ENCODE measurements at regions not wholly inside any gene's neighbourhood (a gene's known extent, or its start where the extent isn't known, plus 50 kb on each side); places are given as distances from the start of the nearest gene placed in this dataset.

DNA sequence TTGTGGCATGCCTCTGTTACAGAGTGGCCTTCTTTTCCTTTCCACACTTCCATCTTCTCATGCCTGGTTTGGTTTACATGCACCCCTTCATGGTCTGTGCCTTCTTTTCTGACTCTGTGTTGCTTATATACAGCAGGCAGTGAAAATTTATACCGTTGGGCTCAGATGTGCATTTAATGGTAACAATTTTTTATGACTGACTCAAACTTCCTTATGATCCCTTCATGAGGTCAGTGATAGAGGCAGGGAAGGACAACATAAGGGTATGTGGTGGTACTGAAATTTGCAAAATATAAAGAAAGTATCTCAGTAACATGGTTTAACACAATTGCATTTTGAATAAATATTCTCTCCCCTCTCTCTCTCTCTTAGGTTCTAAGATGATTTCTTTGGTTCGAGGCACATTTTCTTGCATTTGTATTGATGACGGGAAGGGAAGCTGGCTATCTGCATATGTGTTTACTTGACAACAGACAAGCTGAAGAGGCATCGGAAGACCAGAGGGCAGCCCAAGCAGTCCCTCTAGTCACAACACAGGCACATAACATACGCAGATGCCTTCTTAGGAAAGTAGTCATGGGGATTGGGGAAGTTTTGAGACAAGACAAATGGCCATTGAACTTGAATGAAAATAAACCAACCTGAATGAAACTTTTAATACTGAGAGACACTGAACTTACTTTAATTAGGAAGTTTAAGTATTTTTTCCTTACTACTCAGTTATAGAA, 163.3 kb upstream of the LEF1 start:
- no peak for DNase-seq (ENCODE audit: low spot score)

DNA sequence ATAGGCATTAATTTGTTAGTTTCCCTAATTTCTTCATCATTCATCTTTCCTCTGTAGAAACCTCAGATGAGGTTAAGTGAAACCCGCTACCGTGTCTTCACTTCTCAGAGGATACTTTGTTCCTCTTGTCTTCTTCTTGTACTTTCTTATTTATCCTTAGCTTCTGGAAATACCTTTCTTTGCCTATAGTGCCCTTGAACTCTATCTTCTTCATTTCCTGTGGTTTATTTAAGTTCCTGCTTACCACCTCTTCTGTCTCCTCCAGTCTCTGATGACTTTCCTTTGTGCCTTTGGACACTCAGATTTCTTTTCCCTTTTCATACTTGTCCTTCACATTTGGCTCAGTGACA, 159.6 kb upstream of the LEF1 start:
- DNase-seq (ENCODE audit: low spot score): no peak

DNA sequence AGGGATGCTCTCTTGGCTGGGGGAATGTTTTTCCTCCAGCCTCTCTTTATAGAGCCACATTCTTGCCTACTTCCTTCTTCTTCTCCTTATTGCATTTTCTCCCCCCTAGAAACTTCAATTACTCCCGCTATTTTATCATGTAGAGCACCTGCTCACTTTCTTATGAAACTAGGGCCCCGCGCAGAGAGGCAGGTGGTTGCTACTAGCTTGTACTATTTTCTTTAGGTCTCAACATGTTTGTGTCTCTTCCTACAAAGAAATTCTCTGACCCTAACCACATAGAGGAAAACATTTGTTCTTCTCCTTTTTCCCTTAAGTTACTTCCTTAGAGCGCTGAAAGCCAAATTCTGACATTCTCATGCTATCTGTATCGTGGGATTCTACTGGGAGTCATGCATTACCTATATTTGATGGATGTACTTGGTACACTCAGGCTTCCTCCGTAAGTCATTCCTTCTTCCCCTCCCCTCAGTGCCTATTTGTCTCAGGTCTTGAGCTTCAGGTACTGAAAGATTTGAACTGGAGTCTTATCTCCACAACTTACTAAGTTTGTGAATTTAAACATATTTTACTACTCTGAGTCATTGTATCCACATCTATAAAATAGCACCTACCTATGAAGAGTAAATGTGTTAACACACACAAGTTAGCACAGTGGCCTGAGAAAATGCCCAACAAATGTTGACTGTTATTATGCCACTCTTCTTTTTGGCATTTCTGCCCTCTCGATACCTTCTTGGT, 159.1 kb upstream of the LEF1 start:
- no peak for DNase-seq (ENCODE audit: low spot score)

DNA sequence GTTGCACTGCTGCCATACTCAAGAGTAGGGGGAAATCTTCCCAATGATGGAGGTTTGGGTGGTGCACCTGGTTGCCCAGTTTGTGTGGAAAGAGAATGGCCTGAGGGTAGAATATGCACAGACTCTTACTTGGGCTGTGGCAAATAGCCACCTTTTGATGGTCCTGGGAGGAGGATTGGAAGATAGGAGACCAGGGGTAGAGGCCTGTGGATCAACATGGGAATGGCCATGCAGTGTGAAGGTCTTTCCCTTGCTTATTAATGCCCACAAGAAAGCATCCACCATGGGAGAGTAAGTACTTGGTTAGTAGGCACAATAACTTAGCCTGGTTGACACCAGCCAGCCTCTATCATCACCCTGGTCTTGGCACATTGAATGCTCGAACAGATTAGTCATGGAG, 156.8 kb upstream of the LEF1 start:
- DNase-seq (ENCODE audit: low spot score): no peak

DNA sequence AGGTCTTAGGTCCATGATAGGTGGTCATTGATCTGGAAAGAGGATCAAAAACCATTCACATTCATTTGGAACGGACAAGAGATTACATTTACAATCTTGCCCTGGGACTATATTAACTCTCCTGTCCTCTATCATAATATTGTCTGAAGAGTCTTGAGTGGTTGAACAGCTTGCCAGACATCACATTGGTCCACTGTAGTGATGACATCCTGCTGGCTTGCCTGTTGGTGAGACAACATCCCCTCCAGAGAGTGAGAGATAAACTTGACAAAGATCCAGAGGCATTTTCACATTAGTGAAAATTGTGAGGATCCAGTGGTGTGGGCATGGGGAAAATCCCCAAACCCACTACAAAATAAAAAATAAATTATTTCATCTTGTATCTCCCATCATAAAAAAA, 155.7 kb upstream of the LEF1 start:
- DNase-seq (ENCODE audit: low spot score): no peak

DNA sequence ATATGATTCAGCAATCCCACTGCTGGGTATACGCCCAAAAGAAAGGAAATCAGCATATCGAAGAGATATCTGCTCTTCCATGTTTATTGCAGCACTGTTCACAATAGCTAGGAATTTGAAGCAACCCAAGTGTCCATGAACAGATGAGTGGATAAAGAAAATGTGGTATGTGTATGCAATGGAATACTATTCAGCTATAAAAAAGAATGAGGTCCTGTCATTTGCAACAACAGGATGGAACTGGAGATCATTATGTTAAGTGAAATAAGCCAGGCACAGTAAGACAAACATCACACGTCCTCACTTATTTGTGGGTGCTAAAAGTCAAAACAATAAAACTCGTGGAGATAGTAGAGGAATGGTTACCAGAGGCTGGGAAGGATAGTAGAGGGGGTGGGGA, 153.8 kb upstream of the LEF1 start:
- no peak for DNase-seq (ENCODE audit: low spot score)

DNA sequence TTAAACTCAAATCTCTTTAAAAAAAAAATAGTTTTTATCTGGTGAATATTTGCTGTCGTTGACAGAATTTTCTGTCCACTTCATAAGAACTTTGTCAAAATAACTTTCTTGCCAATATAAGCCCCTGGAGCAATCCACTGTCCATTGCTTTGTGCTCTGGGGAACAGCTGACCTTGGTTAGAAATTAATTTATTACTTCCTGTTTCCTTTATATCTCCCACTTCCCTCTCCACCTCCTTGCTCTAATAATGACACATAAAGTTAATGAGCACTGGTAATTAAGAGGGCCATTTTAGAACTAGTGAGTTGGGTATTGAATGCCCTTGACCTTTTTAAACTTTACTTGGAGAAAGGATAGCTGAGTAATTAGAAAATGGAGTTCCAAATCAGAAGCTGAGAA, 151.3 kb upstream of the LEF1 start:
- no peak for DNase-seq (ENCODE audit: low spot score)

DNA sequence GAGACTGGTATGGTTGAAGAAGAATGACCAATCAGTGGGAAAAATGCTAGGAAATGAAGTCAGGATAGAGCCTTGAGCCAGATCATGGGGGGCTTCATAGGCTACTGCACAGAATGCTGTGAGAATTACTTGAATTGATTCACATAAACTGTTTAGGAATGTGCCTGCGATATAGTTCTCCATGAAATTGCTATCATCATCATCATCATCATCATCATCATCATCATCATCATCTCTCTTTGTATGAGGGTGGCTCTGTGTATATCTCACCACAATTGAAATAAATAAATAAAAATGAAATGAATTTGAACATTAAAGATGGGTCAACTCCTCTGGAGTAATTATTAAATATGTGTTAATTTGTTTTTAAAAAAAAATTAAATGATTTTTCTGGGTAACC, 148.6 kb upstream of the LEF1 start:
- DNase-seq (ENCODE audit: low spot score): no peak

DNA sequence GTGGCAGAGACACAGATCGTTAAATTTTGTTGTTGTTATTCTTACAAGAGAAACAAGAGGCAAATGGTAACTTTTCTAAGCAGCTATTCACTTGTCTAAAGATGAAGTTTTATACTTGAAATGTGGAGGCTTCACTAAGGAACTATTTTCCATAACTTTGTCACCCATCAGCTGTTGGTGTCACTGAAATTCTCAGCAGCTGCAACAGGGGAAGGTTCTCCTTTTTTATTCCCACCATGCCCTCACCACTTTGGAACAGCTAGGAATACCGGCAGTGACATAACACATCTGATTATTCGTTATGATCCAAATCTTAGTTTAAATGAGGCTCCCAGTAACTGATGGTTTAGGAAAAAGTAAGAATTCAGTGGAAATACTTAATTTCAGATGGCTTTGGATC, 147.0 kb upstream of the LEF1 start:
- DNase-seq (ENCODE audit: low spot score): no peak

DNA sequence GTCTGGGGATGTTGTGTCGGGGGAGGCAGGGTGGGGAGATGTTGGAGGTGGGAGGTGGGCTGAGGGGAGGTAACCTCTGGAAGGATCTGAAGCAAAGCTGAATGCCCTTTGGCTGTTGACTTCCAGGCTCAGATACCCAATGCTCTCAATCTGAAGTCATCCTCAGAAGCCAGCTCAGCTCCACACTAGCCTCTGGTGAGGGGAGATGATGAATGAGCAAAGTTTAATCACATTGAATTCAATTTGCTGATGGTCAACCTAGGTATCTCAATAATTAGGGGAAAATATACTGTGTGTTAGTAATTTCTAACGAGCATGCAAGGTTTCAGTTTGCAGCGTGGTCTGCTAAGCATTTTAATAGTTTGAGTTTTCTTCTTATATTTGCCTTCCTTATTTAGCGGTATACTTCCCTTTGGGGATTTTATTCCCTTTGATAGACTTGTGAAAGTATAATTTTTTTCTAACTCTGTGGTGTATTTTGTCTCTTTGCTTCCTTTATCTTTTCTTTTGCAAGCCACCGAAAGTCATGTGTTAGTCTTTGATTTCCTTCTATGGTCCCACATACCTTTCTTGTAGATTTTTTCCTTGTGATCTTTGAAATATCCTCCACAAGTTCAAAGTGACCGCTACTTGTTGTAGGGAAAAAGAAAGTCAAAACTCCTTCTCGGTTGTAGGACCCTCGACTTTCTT, 146.3 kb upstream of the LEF1 start:
- no peak for DNase-seq (ENCODE audit: low spot score)

DNA sequence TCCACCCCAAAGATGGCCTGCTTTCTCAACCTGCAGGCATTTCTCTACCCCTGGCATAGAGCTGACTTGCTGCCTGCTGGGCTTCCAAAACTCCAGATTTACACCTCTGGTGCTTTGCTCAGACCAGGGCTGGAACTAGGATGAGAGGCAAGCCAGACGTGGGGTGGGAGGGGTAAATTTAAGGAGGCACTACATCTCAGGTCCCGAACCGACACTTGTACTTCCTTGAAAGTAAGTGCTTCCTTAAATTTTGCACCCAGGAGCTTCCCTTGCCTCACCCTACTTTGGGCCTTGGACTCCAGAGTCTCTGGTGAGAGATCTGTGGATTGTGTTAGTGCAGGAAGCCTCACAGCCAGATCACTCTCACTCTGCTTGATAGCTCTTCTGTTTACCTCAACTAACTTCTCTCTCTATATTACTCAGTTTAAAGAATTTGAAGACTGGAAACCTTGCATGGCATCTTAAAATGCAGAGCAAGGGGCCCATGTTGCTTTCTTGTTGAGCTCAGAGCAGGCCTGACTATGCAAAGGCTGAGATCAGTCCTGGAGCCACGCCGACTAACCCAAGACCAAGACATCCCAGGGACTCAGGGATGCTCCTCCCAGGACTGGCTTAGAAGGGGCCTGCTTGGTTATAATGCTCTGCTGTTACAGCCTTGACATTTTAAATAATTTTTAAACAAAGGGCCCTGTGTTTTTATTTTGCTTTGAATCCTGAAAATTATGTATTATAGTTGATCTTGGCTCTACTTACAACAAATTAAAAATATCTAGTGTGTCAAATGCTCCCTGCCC, 145.0 kb upstream of the LEF1 start:
- DNase-seq (ENCODE audit: low spot score): peak; percentile 63

DNA sequence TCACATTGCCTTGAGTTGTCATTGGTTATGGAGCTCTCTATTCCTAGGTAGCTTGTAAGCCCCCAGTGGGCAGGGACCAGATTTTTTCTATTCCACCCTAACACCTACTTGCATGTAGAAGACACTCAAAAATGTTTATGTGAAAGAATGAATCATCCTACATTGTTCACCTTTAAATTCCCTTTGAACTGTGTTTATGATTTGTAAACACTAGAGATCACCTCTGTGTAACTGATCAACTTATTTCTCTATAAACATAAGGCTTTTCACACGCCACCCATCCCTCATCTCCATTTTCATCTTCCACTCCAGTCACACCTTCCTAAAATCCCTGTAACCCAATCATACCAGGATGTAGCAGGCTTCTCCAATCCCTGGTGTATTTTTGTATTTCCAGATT, 142.6 kb upstream of the LEF1 start:
- DNase-seq (ENCODE audit: low spot score): no peak

DNA sequence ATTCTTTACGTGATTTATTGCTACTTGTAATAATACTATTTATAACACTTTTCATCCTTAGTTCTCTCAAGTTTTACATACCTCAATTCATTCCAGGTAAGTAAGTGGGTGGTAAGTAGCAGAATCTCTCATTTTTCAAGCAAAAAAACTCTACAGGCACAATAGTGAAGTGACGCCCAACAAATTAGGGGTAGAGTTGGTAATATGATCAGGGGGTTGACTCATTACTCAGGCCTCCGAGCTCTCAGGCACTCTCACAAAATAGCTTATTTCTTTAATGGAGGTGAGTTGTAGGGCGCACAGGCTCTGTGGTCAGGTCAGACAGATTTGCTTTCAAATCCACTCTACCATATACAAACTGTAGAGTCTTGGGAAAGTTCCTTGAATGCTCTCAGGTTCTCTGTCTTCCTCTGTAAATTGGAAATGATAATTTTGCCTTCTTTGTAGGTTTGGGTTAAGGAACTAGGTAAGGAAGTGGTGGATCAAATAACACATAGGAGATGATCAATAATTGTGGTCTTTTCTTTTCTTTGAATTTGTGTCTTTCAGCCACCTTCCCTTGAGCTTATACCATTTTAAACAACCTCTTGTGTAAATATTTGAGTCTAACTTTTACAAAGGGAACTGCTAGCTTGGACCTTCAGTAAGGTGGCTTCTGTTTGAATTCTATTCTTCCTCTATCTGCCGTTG, 134.9 kb upstream of the LEF1 start:
- peak; percentile 42 for DNase-seq (ENCODE audit: low spot score)

DNA sequence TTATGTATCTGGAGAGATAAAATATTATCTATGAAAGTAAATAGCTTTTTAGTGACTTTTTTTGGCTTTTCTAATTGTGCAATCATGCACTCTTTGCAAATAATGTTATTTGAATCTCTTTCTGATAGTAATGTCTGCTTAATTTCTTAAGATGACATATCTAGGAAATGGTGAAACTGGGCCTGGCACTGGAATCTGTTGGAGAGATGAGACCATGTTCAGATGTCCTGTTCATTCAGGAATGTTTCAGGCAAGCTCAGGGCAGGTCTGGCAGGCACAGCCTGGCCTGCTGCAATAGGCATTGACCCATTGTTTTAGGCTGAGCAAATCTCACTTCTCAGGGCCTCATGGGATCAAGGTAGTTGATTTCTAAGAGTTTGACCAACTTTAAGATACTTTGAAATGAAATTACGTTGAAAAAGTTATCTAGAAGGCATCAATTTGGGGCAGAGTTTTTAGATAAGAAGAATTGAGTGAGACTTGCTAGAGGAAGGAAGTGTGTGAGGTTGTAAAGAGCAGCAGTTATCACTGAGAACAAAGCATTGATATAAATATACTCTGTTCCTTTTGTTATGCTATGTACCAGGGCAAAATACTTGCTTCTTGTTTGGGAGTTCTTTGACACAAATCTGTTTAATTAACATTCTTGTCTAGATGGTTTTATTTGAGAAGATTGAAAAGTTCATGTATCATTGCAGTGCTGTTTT, 133.0 kb upstream of the LEF1 start:
- DNase-seq (ENCODE audit: low spot score): no peak

DNA sequence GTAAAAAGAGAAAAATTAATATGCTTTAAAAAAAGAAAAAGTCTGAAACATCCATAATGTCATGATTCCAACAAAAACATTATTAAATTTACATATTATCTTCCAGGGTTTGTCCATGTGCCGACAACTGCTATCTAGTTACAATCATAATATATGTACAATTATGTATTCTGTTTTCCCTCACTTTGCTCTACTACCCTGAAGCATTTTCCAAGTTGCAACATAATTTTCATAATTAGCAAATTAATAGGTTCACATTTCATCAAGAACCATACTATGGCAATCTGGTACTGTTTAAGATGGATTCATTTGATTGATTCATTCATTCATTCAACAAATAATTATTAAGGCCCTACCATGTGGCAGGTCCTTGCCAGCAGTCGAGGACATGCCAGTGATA, 128.9 kb upstream of the LEF1 start:
- DNase-seq (ENCODE audit: low spot score): no peak

DNA sequence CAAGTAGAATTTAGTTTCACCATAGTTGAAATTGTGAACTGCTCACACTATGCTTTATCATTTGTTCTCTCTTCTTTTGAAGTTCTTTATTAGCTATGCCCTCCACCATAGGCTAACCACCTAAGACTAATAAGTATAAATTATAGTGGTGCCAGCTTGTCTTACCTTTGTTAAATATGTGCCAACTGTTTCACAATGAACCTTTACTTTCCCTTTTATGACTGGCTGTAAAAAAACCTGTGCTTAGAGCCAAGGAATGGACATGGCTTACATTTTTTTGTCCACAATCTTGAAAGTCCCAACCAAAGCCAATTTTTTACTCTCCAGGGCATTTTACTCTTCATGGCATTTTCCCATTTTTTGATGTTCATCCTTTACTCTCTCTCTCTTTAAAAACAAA, 123.5 kb upstream of the LEF1 start:
- no peak for DNase-seq (ENCODE audit: low spot score)

DNA sequence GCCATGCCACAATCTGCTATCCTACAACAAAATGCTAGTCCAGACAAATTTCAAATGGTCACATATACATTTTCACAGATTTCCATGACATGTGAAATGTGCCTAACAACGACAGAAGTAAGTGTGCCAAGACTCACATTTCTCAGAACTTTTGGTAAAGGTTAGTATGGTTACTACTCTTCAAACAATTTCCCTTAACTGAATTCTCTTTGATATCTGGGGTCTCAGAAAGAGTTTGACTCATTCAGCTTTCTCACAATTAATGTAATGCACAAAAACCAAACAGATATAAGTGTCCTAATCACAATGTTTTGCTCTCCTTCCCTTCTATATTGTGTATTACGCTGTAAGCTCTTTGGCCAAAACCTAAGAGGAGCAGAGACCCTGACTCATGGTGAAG, 122.4 kb upstream of the LEF1 start:
- no peak for DNase-seq (ENCODE audit: low spot score)

DNA sequence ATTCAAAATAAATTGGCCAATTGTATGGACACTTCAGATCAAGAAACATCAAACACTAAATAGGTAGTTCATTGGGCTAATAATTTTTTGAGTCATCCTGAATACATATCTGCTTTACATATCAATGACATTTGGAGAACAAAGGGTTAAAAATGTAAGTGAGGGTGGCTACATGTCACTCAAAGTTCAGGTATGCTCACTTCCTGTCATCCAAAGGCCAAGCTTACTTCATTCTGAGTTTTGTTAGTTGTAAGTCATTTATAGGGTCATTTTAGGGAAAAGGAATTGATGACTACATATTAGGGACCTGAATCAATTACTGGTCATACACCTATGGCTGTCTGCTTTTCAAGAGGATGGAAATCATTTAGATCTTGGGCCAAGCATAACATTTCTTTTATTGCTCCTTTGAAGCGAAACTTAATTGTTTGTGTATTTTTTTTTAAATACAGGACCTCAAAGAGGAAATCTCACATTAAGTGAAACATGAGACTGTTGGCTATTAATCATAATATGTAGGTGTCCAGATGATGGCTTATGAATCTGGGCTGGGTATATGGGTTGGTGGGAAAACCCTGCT, 119.2 kb upstream of the LEF1 start:
- no peak for DNase-seq (ENCODE audit: low spot score)

DNA sequence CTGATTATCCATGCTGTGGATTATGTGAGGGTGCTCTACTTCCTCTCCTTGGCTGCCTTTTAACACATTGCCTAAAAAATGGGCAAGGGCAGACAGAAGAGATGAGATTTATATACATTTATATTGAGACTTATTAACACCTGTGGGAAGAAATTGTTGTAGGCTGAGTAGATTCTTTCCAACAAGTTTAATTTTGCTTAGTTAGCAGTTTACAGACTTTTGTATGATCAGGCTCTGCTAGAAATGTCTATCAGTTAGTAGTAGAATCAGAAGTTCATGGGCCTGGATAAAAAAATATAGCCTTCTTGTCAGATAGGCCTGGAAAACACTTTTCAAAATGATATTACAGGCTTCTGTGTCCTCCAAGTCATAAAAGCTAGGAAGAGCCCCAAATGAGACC, 111.3 kb upstream of the LEF1 start:
- DNase-seq (ENCODE audit: low spot score): no peak

DNA sequence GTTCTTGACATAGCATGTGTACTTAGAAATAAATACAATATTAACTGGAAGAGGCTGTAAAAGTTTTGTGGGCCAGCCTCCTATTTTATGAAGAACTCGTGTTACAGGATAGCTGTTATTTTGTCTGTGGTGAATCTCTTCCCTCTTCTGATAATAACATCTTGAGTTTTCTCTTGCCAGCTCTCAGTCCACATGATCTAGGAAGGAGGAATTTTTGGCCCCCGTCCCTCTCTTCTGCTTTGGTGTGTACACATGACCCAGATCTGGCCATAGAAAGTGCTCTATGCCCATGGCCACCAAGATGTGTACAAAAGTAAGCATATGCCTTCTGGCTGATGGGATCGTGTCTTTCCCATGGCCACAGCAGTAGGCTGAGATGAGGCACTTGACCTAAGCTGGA, 108.0 kb upstream of the LEF1 start:
- no peak for DNase-seq (ENCODE audit: low spot score)

DNA sequence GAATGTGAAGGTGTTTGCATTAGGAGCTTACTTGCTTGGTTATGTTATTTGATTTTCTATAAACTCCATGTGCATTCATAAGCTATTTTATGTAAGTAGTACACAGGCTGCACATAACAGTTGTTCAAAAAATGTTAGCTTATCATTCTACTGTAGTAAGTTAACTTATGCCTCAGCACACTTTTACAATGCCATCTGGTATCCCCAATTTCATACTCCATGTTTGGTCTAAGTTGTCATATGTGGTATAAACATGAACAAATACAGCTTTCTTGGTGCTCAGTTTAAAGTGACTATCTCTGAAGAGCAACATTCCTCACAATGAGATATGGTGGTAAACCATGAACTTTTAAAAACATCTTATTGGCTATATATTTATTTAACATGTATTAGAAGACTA, 104.3 kb upstream of the LEF1 start:
- no peak for DNase-seq (ENCODE audit: low spot score)

All from COLO829 (cell line).